ENCODE measurements at regions not wholly inside any gene's neighbourhood (a gene's known extent, or its start where the extent isn't known, plus 50 kb on each side); places are given as distances from the start of the nearest gene placed in this dataset.

GRCh38 chr11:13134066-13134465 is 125.0 kb downstream of the RASSF10 start:
- Histone ChIP-seq H3K4me1 (ENCODE audit: control insufficient read depth, extremely low read depth, insufficient read depth, low read length) (no peaks in the 10 kb centered on the region), H3K27ac (ENCODE audit: insufficient read depth, low read length) (no peak overlapping the region), H3K4me3 (replicated peaks in 1 of 4; ENCODE audit: control extremely low read depth in 1 of 4, insufficient read depth in 1 of 4, low read depth in 3 of 4, low read length in 4 of 4) (no peak overlapping the region), H3K9ac (ENCODE audit: insufficient read depth, low read length) (no peak overlapping the region), H3K79me2 (ENCODE audit: control insufficient read depth, insufficient read depth, low read length) (no peaks in the 10 kb centered on the region), H3K27me3 (ENCODE audit: control insufficient read depth, insufficient read depth, low read length) (no peaks in the 10 kb centered on the region), H4K20me1 (ENCODE audit: control insufficient read depth, extremely low read depth, insufficient read depth, low read length) (no peaks in the 10 kb centered on the region), H3K36me3 (ENCODE audit: control insufficient read depth, insufficient read depth, low read length) (no peaks in the 10 kb centered on the region), H2AFZ (ENCODE audit: low read length) (no peak overlapping the region), H3K9me3 (ENCODE audit: control insufficient read depth, insufficient read depth, low read depth, low read length) (no peaks in the 10 kb centered on the region), H3K4me2 (ENCODE audit: extremely low read depth, insufficient read depth, low read length) (no peak overlapping the region)
- no peak for DNase-seq (ENCODE audit: low read depth in 2 of 2)
- no peak for TF ChIP-seq CTCF (conservative IDR thresholded peaks at IDR 0.05 in 1 of 2, IDR thresholded peaks at IDR 0.05 in 1 of 2; ENCODE audit: low read depth in 1 of 2, low read length in 2 of 2)

GRCh38 chr11:13134886-13135285 is 125.8 kb downstream of the RASSF10 start:
- Histone ChIP-seq H3K79me2 (ENCODE audit: control insufficient read depth, insufficient read depth, low read length) (no peaks in the 10 kb centered on the region), H3K27me3 (ENCODE audit: control insufficient read depth, insufficient read depth, low read length) (no peaks in the 10 kb centered on the region), H3K36me3 (ENCODE audit: control insufficient read depth, insufficient read depth, low read length) (no peaks in the 10 kb centered on the region), H3K4me3 (replicated peaks in 1 of 4; ENCODE audit: control extremely low read depth in 1 of 4, insufficient read depth in 1 of 4, low read depth in 3 of 4, low read length in 4 of 4) (no peak overlapping the region), H3K27ac (ENCODE audit: insufficient read depth, low read length) (no peak overlapping the region), H3K9me3 (ENCODE audit: control insufficient read depth, insufficient read depth, low read depth, low read length) (no peaks in the 10 kb centered on the region), H3K9ac (ENCODE audit: insufficient read depth, low read length) (no peak overlapping the region), H4K20me1 (ENCODE audit: control insufficient read depth, extremely low read depth, insufficient read depth, low read length) (no peaks in the 10 kb centered on the region), H2AFZ (ENCODE audit: low read length) (no peak overlapping the region), H3K4me1 (ENCODE audit: control insufficient read depth, extremely low read depth, insufficient read depth, low read length) (no peaks in the 10 kb centered on the region), H3K4me2 (ENCODE audit: extremely low read depth, insufficient read depth, low read length) (no peak overlapping the region)
- no peak for TF ChIP-seq EZH2 (IDR thresholded peaks at IDR 0.05; ENCODE audit: low read length, missing control alignments)
- TF ChIP-seq CTCF (conservative IDR thresholded peaks at IDR 0.05 in 1 of 2, IDR thresholded peaks at IDR 0.05 in 1 of 2; ENCODE audit: low read depth in 1 of 2, low read length in 2 of 2), result no peak
- no peak for DNase-seq (ENCODE audit: low read depth in 2 of 2)

DNA sequence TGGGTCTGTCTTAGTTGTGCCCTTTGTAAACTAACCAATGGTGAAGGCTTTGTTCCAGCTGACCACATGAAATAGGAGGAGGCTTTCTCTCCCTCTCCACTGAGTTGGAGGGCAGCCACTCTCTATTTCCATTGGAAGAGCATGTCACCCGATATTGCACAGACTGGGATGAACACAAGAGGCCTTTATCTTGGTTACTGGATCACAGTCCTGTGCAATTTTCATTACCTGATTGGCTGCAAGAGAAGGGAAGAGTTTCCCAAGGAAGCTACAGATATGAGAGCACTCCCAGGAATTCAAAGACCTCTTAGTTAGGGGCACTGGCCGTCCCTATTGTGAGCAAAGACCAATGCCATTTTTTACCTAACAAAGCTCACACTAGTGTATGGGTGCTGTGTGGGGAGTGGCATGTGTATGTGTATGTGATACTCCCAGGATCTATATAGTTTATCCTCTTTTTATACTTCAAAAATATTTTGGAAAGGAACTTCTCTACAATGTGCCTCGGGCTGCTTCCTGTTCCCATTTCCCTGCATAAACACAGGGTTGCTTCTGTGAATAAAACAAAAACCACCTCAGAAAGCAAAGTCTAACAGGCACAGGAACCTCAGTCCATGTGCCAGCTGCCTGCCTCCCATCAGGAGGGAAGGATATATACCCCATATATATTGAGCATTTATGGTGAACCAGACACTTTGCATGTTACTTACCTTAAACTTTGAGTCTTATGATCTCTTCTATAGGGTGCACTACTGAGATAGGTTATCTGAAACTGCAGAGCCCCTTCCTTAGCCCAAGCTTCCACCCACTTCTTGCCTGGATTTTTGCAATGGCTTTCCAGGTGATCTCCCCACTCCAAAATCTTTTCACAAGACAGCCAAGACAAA is 126.5 kb downstream of the RASSF10 start:
- Histone ChIP-seq H3K27me3 (ENCODE audit: control insufficient read depth, insufficient read depth, low read length) (no peaks in the 10 kb centered on the region), H3K9me3 (ENCODE audit: control insufficient read depth, insufficient read depth, low read depth, low read length) (no peaks in the 10 kb centered on the region), H3K4me2 (ENCODE audit: extremely low read depth, insufficient read depth, low read length) (no peak overlapping the region), H3K9ac (ENCODE audit: insufficient read depth, low read length) (no peak overlapping the region), H3K27ac (ENCODE audit: insufficient read depth, low read length) (no peak overlapping the region), H3K4me3 (replicated peaks in 1 of 4; ENCODE audit: control extremely low read depth in 1 of 4, insufficient read depth in 1 of 4, low read depth in 3 of 4, low read length in 4 of 4) (no peak overlapping the region), H3K79me2 (ENCODE audit: control insufficient read depth, insufficient read depth, low read length) (no peaks in the 10 kb centered on the region), H4K20me1 (ENCODE audit: control insufficient read depth, extremely low read depth, insufficient read depth, low read length) (no peaks in the 10 kb centered on the region), H2AFZ (ENCODE audit: low read length) (no peak overlapping the region), H3K4me1 (ENCODE audit: control insufficient read depth, extremely low read depth, insufficient read depth, low read length) (no peaks in the 10 kb centered on the region), H3K36me3 (ENCODE audit: control insufficient read depth, insufficient read depth, low read length) (no peaks in the 10 kb centered on the region)
- DNase-seq (ENCODE audit: low read depth in 2 of 2), result peak; percentile 85 to 98
- no peak for TF ChIP-seq EZH2 (IDR thresholded peaks at IDR 0.05; ENCODE audit: low read length, missing control alignments)

Measured in fibroblast of lung (primary cell).